Osteoblast (primary cell): ENCODE measurements at regions not wholly inside any gene's neighbourhood (a gene's known extent, or its start where the extent isn't known, plus 50 kb on each side); places are given as distances from the start of the nearest gene placed in this dataset.

ENCODE experiments used
- DNase-seq: peaks from one replicate; pipeline ENCODE4 v3.0.0; 2011; ENCODE audit warnings: low spot score, mixed read lengths; ENCODE audit not compliant: insufficient read length; ENCODE audit errors: missing footprints
- H2AFZ ChIP-seq: 2 replicates; pipeline ENCODE4 v1.6.0; 2011; ENCODE audit warnings: mild to moderate bottlenecking, low read length
- H3K27ac ChIP-seq: 2 replicates; pipeline ENCODE4 v1.5.1; 2011; ENCODE audit warnings: mild to moderate bottlenecking, low read depth, low read length, moderate library complexity
- H3K27me3 ChIP-seq: 2 replicates; pipeline ENCODE4 v1.6.0; 2012; ENCODE audit warnings: mild to moderate bottlenecking, control low read depth, inconsistent platforms, low read length, moderate library complexity; ENCODE audit not compliant: insufficient read depth
- H3K36me3 ChIP-seq: 2 replicates; pipeline ENCODE4 v1.5.1; 2011; ENCODE audit warnings: mild to moderate bottlenecking, low read length, control low read depth, moderate library complexity; ENCODE audit not compliant: insufficient read depth
- H3K4me1 ChIP-seq: 2 replicates; pipeline ENCODE4 v1.5.1; 2011; ENCODE audit warnings: mild to moderate bottlenecking, low read length, control low read depth, moderate library complexity; ENCODE audit not compliant: insufficient read depth
- H3K4me2 ChIP-seq: 2 replicates; pipeline ENCODE4 v1.6.0; 2011; ENCODE audit warnings: mild to moderate bottlenecking, low read length; ENCODE audit not compliant: insufficient read depth
- H3K4me3 ChIP-seq: fragments of 200-600 bp; sonication (generic); 3 replicates; pipeline ENCODE4 v1.5.1; 2012; ENCODE audit warnings: mild to moderate bottlenecking, low read length, inconsistent platforms; ENCODE audit not compliant: insufficient read depth
- H3K79me2 ChIP-seq: 2 replicates; pipeline ENCODE4 v1.6.0; 2012; ENCODE audit warnings: mild to moderate bottlenecking, low read length, control low read depth, inconsistent platforms; ENCODE audit not compliant: insufficient read depth
- H3K9me3 ChIP-seq: 2 replicates; pipeline ENCODE4 v1.5.1; 2011; ENCODE audit warnings: low read depth, low read length, control low read depth
- H4K20me1 ChIP-seq: 2 replicates; pipeline ENCODE4 v1.6.0; 2012; ENCODE audit warnings: mild to moderate bottlenecking, low read length, control low read depth; ENCODE audit not compliant: insufficient read depth
- TF ChIP-seq, protein P1 (sequence below): IDR thresholded peaks from 2 replicates; pipeline ENCODE4 v1.5.1; 2011; ENCODE audit warnings: mild to moderate bottlenecking, low read depth, low read length, moderate library complexity; ENCODE audit errors: extremely low read depth

DNA sequence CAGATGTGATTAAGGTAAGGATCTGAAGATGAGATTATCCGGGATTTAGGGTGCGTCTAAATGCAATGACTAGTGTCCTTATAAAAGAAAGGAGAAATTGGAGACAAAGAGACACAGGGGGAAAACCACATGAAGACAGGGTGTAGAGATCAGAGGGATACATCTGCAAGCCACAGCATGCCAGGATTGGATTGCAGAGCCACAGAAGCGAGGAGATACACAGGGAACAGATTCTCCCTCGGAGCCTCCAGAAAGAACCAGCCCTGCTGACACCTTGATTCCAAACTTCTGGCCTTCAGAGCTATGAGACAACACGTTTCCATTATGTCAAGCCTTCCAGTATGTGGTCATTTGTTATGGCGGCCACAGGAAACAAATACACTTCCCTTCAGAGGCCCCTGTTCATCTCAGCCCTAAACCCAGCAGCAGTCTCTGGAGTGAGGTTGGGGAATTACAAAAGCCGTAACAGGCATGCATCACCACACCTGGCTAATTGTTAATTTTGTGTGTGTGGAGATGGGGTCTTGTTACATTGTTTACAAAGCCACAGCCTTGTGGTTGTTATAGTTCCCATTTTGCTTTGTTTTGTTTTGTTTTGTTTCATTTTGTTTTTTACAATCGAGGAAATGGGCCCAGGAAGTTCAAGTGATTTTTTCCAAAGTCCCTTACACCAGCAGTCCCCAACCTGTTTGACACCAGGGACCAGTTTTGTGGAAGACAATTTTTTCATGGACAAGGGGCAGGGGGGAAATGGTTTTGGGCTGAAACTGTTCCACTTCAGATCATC, 51.6 kb upstream of the LYRM9 start:
- DNase-seq: no peak
- no peak overlapping the region for H3K4me3 ChIP-seq
- no peaks in the 10 kb centered on the region for H3K36me3 ChIP-seq
- no peak overlapping the region for H3K4me2 ChIP-seq
- H3K79me2 ChIP-seq: no peaks in the 10 kb centered on the region
- TF ChIP-seq, protein P1, sequence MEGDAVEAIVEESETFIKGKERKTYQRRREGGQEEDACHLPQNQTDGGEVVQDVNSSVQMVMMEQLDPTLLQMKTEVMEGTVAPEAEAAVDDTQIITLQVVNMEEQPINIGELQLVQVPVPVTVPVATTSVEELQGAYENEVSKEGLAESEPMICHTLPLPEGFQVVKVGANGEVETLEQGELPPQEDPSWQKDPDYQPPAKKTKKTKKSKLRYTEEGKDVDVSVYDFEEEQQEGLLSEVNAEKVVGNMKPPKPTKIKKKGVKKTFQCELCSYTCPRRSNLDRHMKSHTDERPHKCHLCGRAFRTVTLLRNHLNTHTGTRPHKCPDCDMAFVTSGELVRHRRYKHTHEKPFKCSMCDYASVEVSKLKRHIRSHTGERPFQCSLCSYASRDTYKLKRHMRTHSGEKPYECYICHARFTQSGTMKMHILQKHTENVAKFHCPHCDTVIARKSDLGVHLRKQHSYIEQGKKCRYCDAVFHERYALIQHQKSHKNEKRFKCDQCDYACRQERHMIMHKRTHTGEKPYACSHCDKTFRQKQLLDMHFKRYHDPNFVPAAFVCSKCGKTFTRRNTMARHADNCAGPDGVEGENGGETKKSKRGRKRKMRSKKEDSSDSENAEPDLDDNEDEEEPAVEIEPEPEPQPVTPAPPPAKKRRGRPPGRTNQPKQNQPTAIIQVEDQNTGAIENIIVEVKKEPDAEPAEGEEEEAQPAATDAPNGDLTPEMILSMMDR: no peak
- no peaks in the 10 kb centered on the region for H3K4me1 ChIP-seq
- no peaks in the 10 kb centered on the region for H4K20me1 ChIP-seq
- H3K27me3 ChIP-seq: peaks cover 5% of the 10 kb centered on the region
- no peaks in the 10 kb centered on the region for H3K9me3 ChIP-seq
- H3K27ac ChIP-seq: no peak overlapping the region
- H2AFZ ChIP-seq: no peak overlapping the region

DNA sequence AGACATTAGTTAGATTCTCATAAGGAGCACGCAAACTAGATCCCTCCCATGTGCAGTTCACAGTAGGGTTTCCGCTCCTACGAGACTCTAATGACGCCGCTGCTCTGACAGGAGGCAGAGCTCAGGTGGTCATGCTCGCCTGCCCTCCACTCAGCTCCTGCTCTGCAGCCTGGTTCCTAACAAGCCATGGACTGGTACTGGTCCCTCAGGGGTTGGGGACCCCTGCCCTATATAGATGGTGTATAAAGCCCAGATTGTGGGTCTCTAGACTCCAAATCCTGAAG, 52.1 kb upstream of the LYRM9 start:
- Histone ChIP-seq H4K20me1 (no peaks in the 10 kb centered on the region), H3K4me3 (no peak overlapping the region), H3K4me2 (no peak overlapping the region), H3K27ac (no peak overlapping the region), H3K4me1 (no peaks in the 10 kb centered on the region), H3K27me3 (peaks cover 5% of the 10 kb centered on the region), H3K36me3 (no peaks in the 10 kb centered on the region), H3K79me2 (no peaks in the 10 kb centered on the region), H3K9me3 (no peaks in the 10 kb centered on the region), H2AFZ (no peak overlapping the region)
- TF ChIP-seq, protein P1: no peak
- DNase-seq: no peak

DNA sequence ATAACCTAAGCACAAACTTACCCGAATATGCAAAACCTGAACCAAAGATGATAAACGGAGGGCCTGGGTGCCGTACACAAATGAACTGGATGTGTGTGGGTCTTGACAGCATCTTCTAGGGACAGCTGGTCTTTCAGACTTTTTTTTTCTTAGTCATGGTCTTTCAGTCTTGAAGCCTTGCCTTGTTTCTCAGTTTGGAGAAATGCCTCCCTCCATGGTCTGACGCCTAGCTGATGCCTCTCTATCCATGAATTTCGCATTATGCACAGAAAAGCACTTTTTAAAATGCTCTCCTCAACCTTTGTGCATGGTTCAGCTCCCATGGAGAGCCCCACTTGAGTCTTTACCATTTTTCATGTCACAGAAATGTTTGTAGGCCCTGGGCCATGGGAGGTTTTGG, 52.8 kb upstream of the LYRM9 start:
- Histone ChIP-seq H3K27me3 (peaks cover 9% of the 10 kb centered on the region), H4K20me1 (no peaks in the 10 kb centered on the region), H3K27ac (no peak overlapping the region), H3K9me3 (no peaks in the 10 kb centered on the region), H3K4me2 (no peak overlapping the region), H3K79me2 (no peaks in the 10 kb centered on the region), H2AFZ (no peak overlapping the region), H3K36me3 (no peaks in the 10 kb centered on the region), H3K4me3 (no peak overlapping the region), H3K4me1 (no peaks in the 10 kb centered on the region)
- TF ChIP-seq, protein P1: no peak
- DNase-seq: no peak

DNA sequence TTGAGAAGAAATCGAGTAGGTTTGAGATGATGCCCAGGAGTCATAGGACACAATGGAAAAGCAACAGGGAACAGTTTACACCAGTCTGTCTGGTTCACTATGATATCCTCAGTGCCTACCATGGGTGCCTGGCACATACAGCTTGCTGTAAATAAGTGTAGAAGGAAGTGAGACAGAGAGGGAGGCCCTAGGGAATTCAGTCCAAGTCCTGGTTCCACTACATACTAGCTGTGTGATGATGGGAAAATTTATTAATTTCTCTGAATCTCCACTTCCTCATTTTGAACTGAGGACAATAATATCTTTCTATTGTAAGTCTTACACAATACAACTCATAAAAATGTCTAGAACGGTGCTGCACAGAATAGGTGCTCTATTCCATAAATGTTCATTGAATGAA, 53.3 kb upstream of the LYRM9 start:
- DNase-seq: no peak
- TF ChIP-seq, protein P1: no peak
- Histone ChIP-seq H3K27ac (no peak overlapping the region), H3K4me3 (no peak overlapping the region), H2AFZ (no peak overlapping the region), H4K20me1 (no peaks in the 10 kb centered on the region), H3K27me3 (peaks cover 14% of the 10 kb centered on the region), H3K79me2 (no peaks in the 10 kb centered on the region), H3K4me2 (no peak overlapping the region), H3K4me1 (no peaks in the 10 kb centered on the region), H3K36me3 (no peaks in the 10 kb centered on the region), H3K9me3 (no peaks in the 10 kb centered on the region)
